ENCODE measurements at regions not wholly inside any gene's neighbourhood (a gene's known extent, or its start where the extent isn't known, plus 50 kb on each side); places are given as distances from the start of the nearest gene placed in this dataset.

DNA sequence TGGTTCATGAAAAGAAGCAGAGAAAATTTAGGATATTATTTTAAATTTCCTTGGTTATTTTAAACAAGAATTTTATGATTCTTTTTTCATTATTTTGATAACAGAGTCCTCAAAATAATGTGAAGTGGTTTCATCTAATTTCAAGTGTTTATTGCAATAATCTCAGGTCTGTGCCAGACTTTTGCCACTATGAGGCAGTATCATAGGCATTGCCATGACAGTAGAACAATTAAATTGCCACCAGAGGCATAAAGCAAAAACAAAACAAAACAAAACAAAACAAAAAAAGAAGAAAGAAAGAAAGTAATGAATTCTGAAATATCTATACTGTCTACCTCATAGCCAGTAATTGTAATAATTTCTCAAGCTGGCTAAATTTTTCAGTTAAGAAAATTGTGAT, 739.2 kb downstream of the KCTD8 start:
- TF ChIP-seq HSF1 (IDR thresholded peaks at IDR 0.05; ENCODE audit: low read depth, low read length) (no peak), BRCA1 (IDR thresholded peaks at IDR 0.05; ENCODE audit: low read depth, low read length) (no peak), RCOR1 (conservative IDR thresholded peaks at IDR 0.05; ENCODE audit: low read depth, low read length) (no peak), CREB1 (IDR thresholded peaks at IDR 0.05; ENCODE audit: low read depth) (no peak), EGR1 (IDR thresholded peaks at IDR 0.05; ENCODE audit: borderline replicate concordance in 1 of 2, low read depth in 2 of 2, low read length in 2 of 2) (no peak), NFIC (IDR thresholded peaks at IDR 0.05; ENCODE audit: low read depth, low read length) (no peak)

All from GM12878 (cell line).